HG02623 (cell line): ENCODE measurements at regions not wholly inside any gene's neighbourhood (a gene's known extent, or its start where the extent isn't known, plus 50 kb on each side); places are given as distances from the start of the nearest gene placed in this dataset.

Source experiments
- ATAC-seq: cut with Tn5 transposase; IDR thresholded peaks from one replicate; pipeline ENCODE4 v1.9.1; 2021; ENCODE audit warnings: moderate library complexity; ENCODE audit not compliant: unreplicated experiment

GRCh38 chr2:6054161-6054671 is 362.0 kb downstream of the SOX11 start:
- ATAC-seq, result no peak

DNA sequence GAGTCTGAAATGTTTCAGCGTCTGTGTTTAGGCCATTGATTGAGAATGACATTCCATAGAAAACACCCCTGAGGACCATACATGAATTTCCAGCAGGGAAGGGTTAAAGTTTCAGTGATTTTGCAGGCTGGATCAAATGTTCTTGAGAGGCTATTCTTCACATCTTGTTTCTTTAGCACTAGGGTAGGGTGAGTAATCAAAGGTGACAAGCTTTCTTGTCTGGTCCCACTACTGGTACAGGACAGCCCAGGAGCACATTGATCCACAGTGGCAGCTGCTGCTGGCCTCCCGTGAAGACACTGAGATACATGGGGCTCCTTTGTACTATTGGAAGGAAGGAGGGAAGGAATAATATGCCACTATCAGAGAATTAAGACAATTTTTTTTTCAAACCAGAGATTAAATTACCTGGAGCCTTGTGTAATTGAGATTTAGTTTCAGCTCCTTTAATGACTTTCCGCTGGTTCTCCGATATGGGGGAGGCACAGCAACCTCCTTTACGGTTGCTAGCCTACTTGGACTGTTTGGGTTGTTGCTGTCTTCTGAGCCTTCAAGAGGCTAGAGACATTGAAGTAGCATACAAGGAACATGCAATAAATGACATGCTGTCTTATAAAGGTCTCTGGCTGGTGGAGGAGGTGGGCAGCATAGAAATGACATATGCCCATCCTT is 368.9 kb downstream of the SOX11 start:
- no peak for ATAC-seq

DNA sequence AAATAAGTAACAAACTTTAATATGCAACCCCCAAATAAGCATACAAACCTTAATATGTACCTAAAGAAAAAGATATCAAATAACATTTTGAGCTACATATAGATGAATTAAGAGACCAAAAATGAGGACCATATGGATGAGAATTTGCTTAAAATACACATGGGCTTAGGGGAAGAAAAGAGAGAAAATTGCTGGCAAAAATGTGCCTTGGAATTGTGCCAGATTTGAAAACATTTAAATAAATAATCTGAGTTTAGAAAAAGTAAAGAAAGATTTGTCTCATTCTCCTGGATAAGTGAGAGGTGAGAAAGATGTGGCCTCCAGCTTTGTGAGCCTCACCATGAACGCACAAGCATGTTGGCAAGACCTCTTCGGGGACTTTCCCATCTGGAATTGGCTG is 372.6 kb downstream of the SOX11 start:
- no peak for ATAC-seq

GRCh38 chr2:6065703-6066102 is 373.5 kb downstream of the SOX11 start:
- ATAC-seq, result no peak

- ATAC-seq, result no peak
These were observed 374.9 kb downstream of the SOX11 start for GRCh38 chr2:6067089-6067488.

GRCh38 chr2:6067806-6068205 is 375.6 kb downstream of the SOX11 start:
- no peak for ATAC-seq

GRCh38 chr2:6068429-6068828 is 376.2 kb downstream of the SOX11 start:
- ATAC-seq, result no peak

GRCh38 chr2:6069381-6069780 is 377.2 kb downstream of the SOX11 start:
- ATAC-seq, result no peak

GRCh38 chr2:6071519-6071918 is 379.3 kb downstream of the SOX11 start:
- no peak for ATAC-seq

DNA sequence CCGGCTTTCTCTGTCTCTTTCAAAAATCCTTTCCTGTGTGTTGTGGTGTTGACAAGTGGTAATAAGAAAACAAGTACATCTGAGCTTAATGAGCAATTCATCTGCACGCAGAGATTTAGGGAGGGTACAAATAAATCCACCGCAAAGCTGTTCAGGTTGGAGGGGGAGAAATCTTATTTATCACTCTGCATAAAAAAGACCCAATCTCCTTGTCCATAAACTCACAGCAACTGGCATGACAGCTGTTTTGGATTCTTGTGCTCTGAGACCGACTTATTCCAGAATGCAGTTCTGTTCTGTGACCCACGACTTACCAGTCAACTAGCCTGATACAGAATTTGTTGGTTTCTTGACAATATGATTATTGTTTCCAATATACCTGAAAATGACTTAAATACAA is 380.1 kb downstream of the SOX11 start:
- no peak for ATAC-seq

GRCh38 chr2:6072768-6073167 is 380.6 kb downstream of the SOX11 start:
- ATAC-seq, result no peak

DNA sequence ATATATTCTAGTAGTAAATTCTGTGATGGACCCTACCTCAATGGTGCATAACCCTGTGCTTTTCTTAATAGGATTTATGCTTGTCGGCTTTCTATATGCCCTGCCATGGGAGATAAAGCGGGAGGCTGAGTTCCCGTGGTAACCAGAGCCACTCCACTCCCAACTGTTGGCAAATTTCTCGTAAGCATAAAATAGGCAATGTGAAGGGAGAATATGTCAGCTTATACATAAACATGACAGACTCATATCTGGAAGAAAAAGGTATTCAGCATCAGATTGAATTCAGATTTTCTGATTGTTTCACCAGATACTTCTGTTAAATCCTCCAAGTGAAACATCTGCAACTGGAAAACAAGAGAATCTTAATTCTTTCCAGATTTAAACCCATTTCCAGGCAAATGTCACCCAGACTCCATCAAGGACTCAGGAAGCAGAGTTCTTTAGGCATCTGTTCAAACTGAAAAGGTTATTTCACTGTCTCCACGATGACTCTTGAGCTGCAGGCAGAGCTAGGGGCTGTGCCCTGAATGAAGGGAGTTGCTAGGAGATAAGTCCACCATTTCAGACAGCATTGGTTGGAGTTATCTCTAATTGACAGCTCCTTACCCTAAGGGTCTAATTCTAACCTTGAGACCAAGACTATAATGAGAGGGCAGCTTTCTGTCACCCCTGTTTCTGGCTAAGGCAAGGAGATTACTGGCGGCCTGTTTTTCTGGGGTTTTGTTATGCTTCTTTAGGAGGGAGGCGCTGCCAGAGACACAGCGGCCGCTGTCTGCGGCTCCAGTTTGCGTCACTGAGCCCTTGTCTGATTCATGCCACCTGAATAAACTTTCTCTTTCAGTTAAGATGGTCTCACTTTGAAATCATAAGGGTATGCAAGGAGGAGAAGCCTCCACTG is 381.3 kb downstream of the SOX11 start:
- ATAC-seq, result no peak

- no peak for ATAC-seq
These were observed 382.0 kb downstream of the SOX11 start for GRCh38 chr2:6074089-6074643.

DNA sequence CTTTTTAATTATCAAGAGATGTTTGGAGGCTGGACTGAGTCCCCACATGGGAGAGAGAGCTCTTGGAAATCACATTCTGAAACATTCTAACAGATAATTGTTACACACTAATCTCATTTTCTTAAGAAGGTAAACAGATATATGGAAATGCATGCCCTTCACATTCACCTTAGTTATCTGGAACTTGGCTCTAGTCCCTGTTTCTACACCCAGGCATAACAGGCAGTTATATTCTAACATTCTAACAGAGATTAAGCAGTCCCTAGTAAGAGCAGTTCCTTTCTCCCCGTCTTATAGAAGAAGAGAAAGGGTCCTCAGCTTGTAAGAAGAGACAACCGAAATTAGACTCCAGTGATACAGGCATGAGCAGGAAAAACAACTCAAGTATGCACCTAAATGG is 385.4 kb downstream of the SOX11 start:
- no peak for ATAC-seq

DNA sequence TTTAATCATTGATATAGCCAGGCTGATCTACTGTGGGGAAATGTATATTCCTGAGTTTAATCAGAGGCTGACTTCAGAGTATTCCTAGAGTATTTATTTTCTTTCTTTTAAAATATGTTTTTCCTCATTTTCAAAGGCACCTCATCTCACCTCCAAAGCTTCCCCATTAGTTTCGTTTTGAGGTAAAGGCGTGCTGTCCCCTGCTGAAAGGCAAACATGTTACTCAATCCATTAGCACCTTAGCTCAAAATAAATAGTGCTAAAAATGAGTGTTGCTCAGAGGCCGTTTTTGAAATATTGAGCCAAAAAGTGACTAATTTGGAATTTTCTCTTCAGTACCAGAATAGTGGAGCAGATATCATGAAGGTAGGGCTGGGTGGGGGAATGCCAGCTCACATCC is 386.2 kb downstream of the SOX11 start:
- no peak for ATAC-seq

- ATAC-seq, result no peak
These were observed 387.2 kb downstream of the SOX11 start for GRCh38 chr2:6079405-6079804.

GRCh38 chr2:6080932-6081753 is 389.0 kb downstream of the SOX11 start:
- no peak for ATAC-seq

DNA sequence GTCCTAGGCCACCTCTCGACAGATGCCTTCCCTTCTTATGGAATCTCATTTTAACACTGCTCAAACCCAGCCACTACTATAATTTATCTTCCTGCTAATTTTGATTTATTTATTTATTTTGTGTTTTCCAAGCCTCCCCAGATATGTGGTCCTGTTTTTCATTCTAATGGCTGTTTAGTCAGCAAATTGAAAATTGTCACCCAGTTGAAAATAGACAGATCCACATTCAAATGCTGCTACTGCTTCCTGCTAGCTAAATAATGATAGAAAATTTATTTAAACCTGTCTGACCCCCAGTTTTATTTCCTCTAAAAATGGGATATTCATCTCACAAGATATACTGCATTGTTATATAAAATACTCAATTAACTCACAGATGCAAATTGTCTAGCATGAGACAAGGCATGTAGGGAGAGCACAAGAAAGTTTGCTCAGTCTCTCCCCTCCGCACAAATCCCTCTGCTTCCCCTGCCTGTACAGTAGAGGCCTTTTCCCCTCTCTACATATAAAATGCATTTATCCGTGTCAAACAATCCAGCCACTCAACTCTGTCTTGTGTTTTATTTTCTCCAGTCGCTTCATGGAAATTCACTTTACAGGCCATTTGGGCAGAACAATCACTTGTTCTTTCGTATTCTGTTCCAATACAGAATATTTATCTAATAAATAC is 389.9 kb downstream of the SOX11 start:
- ATAC-seq, result no peak

- no peak for ATAC-seq
These were observed 390.4 kb downstream of the SOX11 start for GRCh38 chr2:6082625-6083018.

- ATAC-seq, result no peak
These were observed 391.0 kb downstream of the SOX11 start for GRCh38 chr2:6083136-6083535.
